ENCODE measurements at regions not wholly inside any gene's neighbourhood (a gene's known extent, or its start where the extent isn't known, plus 50 kb on each side); places are given as distances from the start of the nearest gene placed in this dataset.

DNA sequence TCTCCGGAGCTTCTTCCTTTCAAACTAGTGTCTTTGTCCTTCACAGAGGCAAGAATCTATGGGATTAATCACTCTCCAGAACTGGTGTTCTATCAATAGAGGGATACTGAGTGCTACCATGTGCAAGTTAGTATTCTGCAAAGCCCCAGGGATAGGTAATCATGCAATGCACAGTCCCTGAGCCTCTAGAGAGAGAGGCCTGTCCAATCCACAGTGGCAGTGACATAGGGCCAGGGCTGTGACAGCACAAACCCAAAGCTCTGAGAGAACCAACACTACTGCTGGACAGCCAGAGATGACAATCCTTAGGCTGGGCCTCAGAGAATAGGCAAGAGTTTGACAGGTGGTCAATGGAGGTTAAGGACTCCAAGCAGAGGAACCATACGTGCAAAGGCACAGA lies 66.8 kb upstream of the USP47 start:
- H3K4me3 ChIP-seq (ENCODE audit: control extremely low read depth in 1 of 5, extremely low read depth in 1 of 5, insufficient read depth in 1 of 5, low read depth in 2 of 5, low read length in 4 of 5), result no peak overlapping the region
- H3K9me3 ChIP-seq (ENCODE audit: control extremely low read depth in 1 of 3, control insufficient read depth in 2 of 3, insufficient read depth in 1 of 3, low read length in 2 of 3), result no peaks in the 10 kb centered on the region
- H3K79me2 ChIP-seq (ENCODE audit: control insufficient read depth, insufficient read depth, low read length), result no peaks in the 10 kb centered on the region
- no peaks in the 10 kb centered on the region for H3K9me3 Mint-ChIP-seq (ENCODE audit: insufficient read depth)
- H3K4me1 Mint-ChIP-seq, result no peaks in the 10 kb centered on the region
- H3K27me3 ChIP-seq (replicated peaks in 1 of 4; ENCODE audit: control extremely low read depth in 1 of 4, control insufficient read depth in 3 of 4, insufficient read depth in 4 of 4, low read length in 3 of 4), result peaks cover 0 to 4% (median 0%) of the 10 kb centered on the region in 4 experiments
- no peak for DNase-seq
- no peak overlapping the region for H3K4me3 Mint-ChIP-seq
- H3K4me2 ChIP-seq (replicated peaks; ENCODE audit: low read depth, low read length, poor library complexity, severe bottlenecking), result no peak overlapping the region
- intact Hi-C loops (cut with micrococcal nuclease), result no loop called here
- no peaks in the 10 kb centered on the region for H3K4me1 ChIP-seq (ENCODE audit: control insufficient read depth in 2 of 2, insufficient read depth in 2 of 2, low read length in 2 of 2)
- ATAC-seq (ENCODE audit: low read depth), result no peak
- ChIA-PET CTCF (no interaction called here), POLR2A (no interaction called here)
- H3K9ac ChIP-seq (ENCODE audit: low read length), result no peak overlapping the region
- 100% methylated on average over 1 of the region's 2 CpGs for WGBS (ENCODE audit: insufficient coverage)
- no peak overlapping the region for H2AFZ ChIP-seq (ENCODE audit: insufficient read depth, low read depth, low read length, poor library complexity, severe bottlenecking)
- H4K20me1 ChIP-seq (ENCODE audit: control insufficient read depth, insufficient read depth, low read length, poor library complexity, severe bottlenecking), result no peaks in the 10 kb centered on the region
- no peaks in the 10 kb centered on the region for H3K36me3 ChIP-seq (replicated peaks in 1 of 2; ENCODE audit: control extremely low read depth in 1 of 2, control insufficient read depth in 1 of 2, extremely low read depth in 1 of 2, insufficient read depth in 2 of 2, low read length in 1 of 2)
- H3K27me3 Mint-ChIP-seq, result peaks cover 38% of the 10 kb centered on the region
- TF ChIP-seq, protein P1, sequence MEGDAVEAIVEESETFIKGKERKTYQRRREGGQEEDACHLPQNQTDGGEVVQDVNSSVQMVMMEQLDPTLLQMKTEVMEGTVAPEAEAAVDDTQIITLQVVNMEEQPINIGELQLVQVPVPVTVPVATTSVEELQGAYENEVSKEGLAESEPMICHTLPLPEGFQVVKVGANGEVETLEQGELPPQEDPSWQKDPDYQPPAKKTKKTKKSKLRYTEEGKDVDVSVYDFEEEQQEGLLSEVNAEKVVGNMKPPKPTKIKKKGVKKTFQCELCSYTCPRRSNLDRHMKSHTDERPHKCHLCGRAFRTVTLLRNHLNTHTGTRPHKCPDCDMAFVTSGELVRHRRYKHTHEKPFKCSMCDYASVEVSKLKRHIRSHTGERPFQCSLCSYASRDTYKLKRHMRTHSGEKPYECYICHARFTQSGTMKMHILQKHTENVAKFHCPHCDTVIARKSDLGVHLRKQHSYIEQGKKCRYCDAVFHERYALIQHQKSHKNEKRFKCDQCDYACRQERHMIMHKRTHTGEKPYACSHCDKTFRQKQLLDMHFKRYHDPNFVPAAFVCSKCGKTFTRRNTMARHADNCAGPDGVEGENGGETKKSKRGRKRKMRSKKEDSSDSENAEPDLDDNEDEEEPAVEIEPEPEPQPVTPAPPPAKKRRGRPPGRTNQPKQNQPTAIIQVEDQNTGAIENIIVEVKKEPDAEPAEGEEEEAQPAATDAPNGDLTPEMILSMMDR (IDR thresholded peaks at IDR 0.05), result no peak
- no peak for TF ChIP-seq EZH2 (IDR thresholded peaks at IDR 0.05; ENCODE audit: borderline replicate concordance, insufficient read depth, low read depth, low read length, poor library complexity, severe bottlenecking)
- H3K27ac Mint-ChIP-seq, result no peak overlapping the region
- H3K27ac ChIP-seq (ENCODE audit: low read length in 2 of 2), result no peak overlapping the region

DNA sequence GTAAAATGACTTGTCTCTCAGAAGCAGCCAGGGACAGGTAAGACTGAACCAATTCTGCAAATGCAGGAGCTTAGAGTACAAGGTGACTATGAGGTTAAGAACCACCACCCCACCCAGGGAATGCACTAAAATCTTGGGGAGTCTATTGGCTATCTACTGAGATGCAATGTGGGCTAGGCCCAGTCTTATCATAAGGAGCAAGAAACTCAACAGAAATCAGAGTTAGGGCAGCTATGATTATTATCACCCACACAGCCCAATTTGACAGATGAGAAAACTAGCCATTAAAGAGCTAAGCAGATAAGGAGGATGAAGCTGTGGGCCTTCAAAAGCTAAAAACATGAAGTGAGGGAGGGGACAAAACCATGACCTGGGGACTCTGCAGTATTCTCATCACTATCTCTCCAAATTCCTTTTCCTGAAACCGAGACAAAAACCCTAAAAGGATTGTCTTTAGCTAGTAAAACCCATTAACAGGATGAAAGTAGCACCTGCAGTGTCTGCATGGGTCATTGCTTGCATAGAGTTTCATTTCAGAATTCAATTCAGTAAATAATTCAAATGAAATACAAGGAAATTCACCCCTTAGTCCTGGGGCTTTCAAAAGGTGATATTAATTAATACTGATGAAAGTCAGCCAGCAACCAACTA lies 68.8 kb upstream of the USP47 start:
- Histone ChIP-seq H2AFZ (ENCODE audit: insufficient read depth, low read depth, low read length, poor library complexity, severe bottlenecking) (no peak overlapping the region), H3K4me3 (ENCODE audit: control extremely low read depth in 1 of 5, extremely low read depth in 1 of 5, insufficient read depth in 1 of 5, low read depth in 2 of 5, low read length in 4 of 5) (no peak overlapping the region), H3K9me3 (ENCODE audit: control extremely low read depth in 1 of 3, control insufficient read depth in 2 of 3, insufficient read depth in 1 of 3, low read length in 2 of 3) (no peaks in the 10 kb centered on the region), H3K27ac (ENCODE audit: low read length in 2 of 2) (no peak overlapping the region), H3K36me3 (replicated peaks in 1 of 2; ENCODE audit: control extremely low read depth in 1 of 2, control insufficient read depth in 1 of 2, extremely low read depth in 1 of 2, insufficient read depth in 2 of 2, low read length in 1 of 2) (no peaks in the 10 kb centered on the region), H3K27me3 (replicated peaks in 1 of 4; ENCODE audit: control extremely low read depth in 1 of 4, control insufficient read depth in 3 of 4, insufficient read depth in 4 of 4, low read length in 3 of 4) (no peaks in the 10 kb centered on the region), H3K9ac (ENCODE audit: low read length) (no peak overlapping the region), H3K4me1 (ENCODE audit: control insufficient read depth in 2 of 2, insufficient read depth in 2 of 2, low read length in 2 of 2) (no peaks in the 10 kb centered on the region), H4K20me1 (ENCODE audit: control insufficient read depth, insufficient read depth, low read length, poor library complexity, severe bottlenecking) (no peaks in the 10 kb centered on the region), H3K4me2 (replicated peaks; ENCODE audit: low read depth, low read length, poor library complexity, severe bottlenecking) (no peak overlapping the region), H3K79me2 (ENCODE audit: control insufficient read depth, insufficient read depth, low read length) (no peaks in the 10 kb centered on the region)
- no peaks in the 10 kb centered on the region for H3K4me1 Mint-ChIP-seq
- H3K27ac Mint-ChIP-seq, result no peak overlapping the region
- no peaks in the 10 kb centered on the region for H3K9me3 Mint-ChIP-seq (ENCODE audit: insufficient read depth)
- intact Hi-C loops (cut with micrococcal nuclease), result no loop called here
- POLR2A ChIA-PET, result no interaction called here
- H3K27me3 Mint-ChIP-seq, result peaks cover 29% of the 10 kb centered on the region
- no peak overlapping the region for H3K4me3 Mint-ChIP-seq
- TF ChIP-seq EZH2 (IDR thresholded peaks at IDR 0.05; ENCODE audit: borderline replicate concordance, insufficient read depth, low read depth, low read length, poor library complexity, severe bottlenecking), result no peak
- TF ChIP-seq, protein P1 (IDR thresholded peaks at IDR 0.05), result no peak
- DNase-seq, result no peak
- no CpG with 5 or more reads among the region's 1 CpG for WGBS (ENCODE audit: insufficient coverage)
- no peak for ATAC-seq (ENCODE audit: low read depth)
- CTCF ChIA-PET, result interaction anchor here (0.7 kb wide), 1 partner anchor 28 kb away, joined by 3 read pairs; no protein-coding TSS in a partner anchor

Measured in B cell (primary cell).